Panc1 (cell line): ENCODE measurements at regions not wholly inside any gene's neighbourhood (a gene's known extent, or its start where the extent isn't known, plus 50 kb on each side); places are given as distances from the start of the nearest gene placed in this dataset.

ENCODE experiments used
- ATAC-seq: fragments of 200-7000 bp; cut with Tn5 transposase; 2 replicates; pipeline ENCODE4 v1.9.1; 2020; ENCODE audit warnings: mild to moderate bottlenecking, moderate library complexity
- BruUV-seq: library from RNA; stranded (reverse); fragments of 400-500 nt; replicated peaks from 2 replicates; lab custom pipeline; 2021; lab: Mats Ljungman, UMichigan
- CTCF ChIA-PET: fragments of 300-600 bp; sonication (Branson Sonifier 250); formaldehyde crosslinking; loops from one replicate; lab custom pipeline; 2022; ENCODE audit warnings: antibody characterized with exemption; lab: Charles Lee
- POLR2A ChIA-PET: fragments of 300-600 bp; sonication (Branson Sonifier 250); formaldehyde crosslinking; loops from one replicate; lab custom pipeline; 2022; ENCODE audit warnings: antibody characterized with exemption; lab: Charles Lee
- DNase-seq: peaks from one replicate; pipeline ENCODE4 v3.0.0-alpha.2; 2010; ENCODE audit warnings: low read depth, low spot score
- H3K27ac ChIP-seq: 2 replicates; pipeline ENCODE4 v1.5.1; 2011; ENCODE audit warnings: mild to moderate bottlenecking, low read length, inconsistent platforms
- H3K27me3 ChIP-seq: fragments of 200-500 bp; sonication (Bioruptor generic); 2 replicates; pipeline ENCODE4 v1.6.0; 2014; ENCODE audit warnings: low read length, inconsistent platforms; ENCODE audit not compliant: control insufficient read depth, insufficient read depth
- H3K36me3 ChIP-seq: fragments of 200-500 bp; sonication (Bioruptor generic); 2 replicates; pipeline ENCODE4 v1.5.1; 2014; ENCODE audit warnings: inconsistent platforms, mild to moderate bottlenecking, low read length, moderate library complexity; ENCODE audit not compliant: control insufficient read depth, insufficient read depth
- H3K4me1 ChIP-seq: 2 replicates; pipeline ENCODE4 v1.5.1; 2011; ENCODE audit warnings: inconsistent platforms, mild to moderate bottlenecking, low read length, moderate library complexity; ENCODE audit not compliant: control insufficient read depth, insufficient read depth
- H3K4me3 ChIP-seq, 2 experiments: 2 replicates each; pipeline ENCODE4 v1.5.1; 2011 to 2012; ENCODE audit warnings: low read depth in 2 of 2, low read length in 2 of 2, mild to moderate bottlenecking in 2 of 2, inconsistent platforms in 1 of 2, moderate library complexity in 1 of 2
- H3K9me3 ChIP-seq: fragments of 200-500 bp; sonication (Bioruptor generic); 2 replicates; pipeline ENCODE4 v1.5.1; 2014; ENCODE audit warnings: low read depth, mild to moderate bottlenecking, inconsistent platforms, low read length, moderate library complexity; ENCODE audit not compliant: control insufficient read depth, insufficient read depth
- CTCF ChIP-seq: fragments of 450-650 bp; IDR thresholded peaks from 2 replicates; pipeline ENCODE4 v1.5.1; 2017; ENCODE audit warnings: mild to moderate bottlenecking
- POLR2AphosphoS5 ChIP-seq: IDR thresholded peaks from 2 replicates; pipeline ENCODE4 v1.6.1; 2012; ENCODE audit warnings: mild to moderate bottlenecking, low read depth, low read length, moderate library complexity
- REST ChIP-seq, 2 experiments: IDR thresholded peaks; 2 replicates each; pipeline ENCODE4 v1.6.1; 2011 to 2012; ENCODE audit warnings: low read depth in 2 of 2, control low read depth in 1 of 2, low read length in 1 of 2, mild to moderate bottlenecking in 1 of 2, moderate library complexity in 1 of 2; ENCODE audit not compliant: insufficient read depth in 1 of 2
- SIN3A ChIP-seq: IDR thresholded peaks from 2 replicates; pipeline ENCODE4 v1.6.1; 2012; ENCODE audit warnings: low read depth, mild to moderate bottlenecking, low read length, moderate library complexity, borderline replicate concordance; ENCODE audit not compliant: insufficient read depth
- TCF7L2 ChIP-seq: IDR thresholded peaks from 2 replicates; pipeline ENCODE4 v1.6.1; 2011; ENCODE audit warnings: mild to moderate bottlenecking, low read depth, low read length, inconsistent platforms
- in situ Hi-C: cut with HindIII; loops from 2 replicates; pipeline ENCODE4 v1.10.0; 2016; ENCODE audit warnings: low sequenced_read_pairs, low pct_unique_long_range_greater_than_20kb
- intact Hi-C: fragments of 100-400 bp; cut with micrococcal nuclease; formaldehyde crosslinking; loops from one replicate; pipeline ENCODE4 v1.10.0; 2022; ENCODE audit not compliant: unreplicated experiment

- H3K4me1 ChIP-seq: no peaks in the 10 kb centered on the region
- ATAC-seq (no peak), DNase-seq (no peak)
- H3K4me3 ChIP-seq: no peak overlapping the region
- no peak for TF ChIP-seq POLR2AphosphoS5
- H3K9me3 ChIP-seq: no peaks in the 10 kb centered on the region
- H3K27ac ChIP-seq: no peak overlapping the region
- ChIA-PET CTCF (no interaction called here), POLR2A (no interaction called here)
- no TSS peak for BruUV-seq
- in situ Hi-C loops: no loop called here
- H3K27me3 ChIP-seq: no peaks in the 10 kb centered on the region
- intact Hi-C loops: no loop called here
- H3K36me3 ChIP-seq: no peaks in the 10 kb centered on the region
Observed at GRCh38 chr14:53767566-53767965, 189.1 kb downstream of the BMP4 start.

GRCh38 chr14:53766601-53767000 lies 190.0 kb downstream of the BMP4 start:
- H3K27ac ChIP-seq: no peak overlapping the region
- ChIA-PET POLR2A (no interaction called here), CTCF (no interaction called here)
- in situ Hi-C loops: no loop called here
- H3K4me3 ChIP-seq: no peak overlapping the region
- no peaks in the 10 kb centered on the region for H3K4me1 ChIP-seq
- TF ChIP-seq CTCF: no peak
- TF ChIP-seq REST (IDR thresholded peaks at IDR 0.05; ENCODE audit: insufficient read depth in 1 of 2, low read depth in 2 of 2, low read length in 1 of 2): no peak
- TF ChIP-seq TCF7L2: no peak
- TF ChIP-seq POLR2AphosphoS5: no peak
- no peak for TF ChIP-seq SIN3A
- intact Hi-C loops: no loop called here
- no peaks in the 10 kb centered on the region for H3K9me3 ChIP-seq
- DNase-seq (no peak), ATAC-seq (no peak)
- BruUV-seq: no TSS peak
- H3K36me3 ChIP-seq: no peaks in the 10 kb centered on the region
- no peaks in the 10 kb centered on the region for H3K27me3 ChIP-seq

GRCh38 chr14:53766106-53766505 lies 190.5 kb downstream of the BMP4 start:
- BruUV-seq: no TSS peak
- POLR2A ChIA-PET: no interaction called here
- Histone ChIP-seq H3K9me3 (no peaks in the 10 kb centered on the region), H3K36me3 (no peaks in the 10 kb centered on the region), H3K4me3 (no peak overlapping the region), H3K27ac (no peak overlapping the region), H3K27me3 (no peaks in the 10 kb centered on the region), H3K4me1 (no peaks in the 10 kb centered on the region)
- in situ Hi-C loops: no loop called here
- ATAC-seq (no peak), DNase-seq (no peak)
- no peak for TF ChIP-seq TCF7L2
- no peak for TF ChIP-seq REST (IDR thresholded peaks at IDR 0.05; ENCODE audit: insufficient read depth in 1 of 2, low read depth in 2 of 2, low read length in 1 of 2)
- TF ChIP-seq POLR2AphosphoS5: no peak
- TF ChIP-seq SIN3A: no peak
- no peak for TF ChIP-seq CTCF
- intact Hi-C loops: no loop called here
- CTCF ChIA-PET: no interaction called here
